ENCODE measurements at regions not wholly inside any gene's neighbourhood (a gene's known extent, or its start where the extent isn't known, plus 50 kb on each side); places are given as distances from the start of the nearest gene placed in this dataset.

GRCh38 chrX:68934421-68934820 lies 105.6 kb downstream of the EFNB1 start:
- no peaks in the 10 kb centered on the region for H3K9me3 ChIP-seq (ENCODE audit: control insufficient read depth, low read length, poor library complexity, severe bottlenecking)
- no peak overlapping the region for H3K27ac Mint-ChIP-seq
- H3K4me3 Mint-ChIP-seq = no peak overlapping the region
- H3K36me3 Mint-ChIP-seq (ENCODE audit: low read depth) = no peaks in the 10 kb centered on the region
- no peaks in the 10 kb centered on the region for H3K27me3 Mint-ChIP-seq
- peaks cover 3% of the 10 kb centered on the region for H3K4me1 Mint-ChIP-seq
- DNase-seq (no peak), ATAC-seq (no peak)

GRCh38 chrX:68932611-68933010 lies 103.8 kb downstream of the EFNB1 start:
- Mint-ChIP-seq H3K27ac (no peak overlapping the region), H3K4me1 (peaks cover 3% of the 10 kb centered on the region), H3K4me3 (no peak overlapping the region), H3K36me3 (ENCODE audit: low read depth) (no peaks in the 10 kb centered on the region), H3K27me3 (no peaks in the 10 kb centered on the region)
- ATAC-seq = no peak
- no peak for DNase-seq
- no peaks in the 10 kb centered on the region for H3K9me3 ChIP-seq (ENCODE audit: control insufficient read depth, low read length, poor library complexity, severe bottlenecking)

GRCh38 chrX:68931345-68931744 lies 102.5 kb downstream of the EFNB1 start:
- ATAC-seq (no peak), DNase-seq (no peak)
- no peaks in the 10 kb centered on the region for H3K27me3 Mint-ChIP-seq
- H3K9me3 ChIP-seq (ENCODE audit: control insufficient read depth, low read length, poor library complexity, severe bottlenecking) = no peaks in the 10 kb centered on the region
- H3K36me3 Mint-ChIP-seq (ENCODE audit: low read depth) = no peaks in the 10 kb centered on the region
- H3K4me1 Mint-ChIP-seq = peaks cover 3% of the 10 kb centered on the region
- no peak overlapping the region for H3K27ac Mint-ChIP-seq
- no peak overlapping the region for H3K4me3 Mint-ChIP-seq

DNA sequence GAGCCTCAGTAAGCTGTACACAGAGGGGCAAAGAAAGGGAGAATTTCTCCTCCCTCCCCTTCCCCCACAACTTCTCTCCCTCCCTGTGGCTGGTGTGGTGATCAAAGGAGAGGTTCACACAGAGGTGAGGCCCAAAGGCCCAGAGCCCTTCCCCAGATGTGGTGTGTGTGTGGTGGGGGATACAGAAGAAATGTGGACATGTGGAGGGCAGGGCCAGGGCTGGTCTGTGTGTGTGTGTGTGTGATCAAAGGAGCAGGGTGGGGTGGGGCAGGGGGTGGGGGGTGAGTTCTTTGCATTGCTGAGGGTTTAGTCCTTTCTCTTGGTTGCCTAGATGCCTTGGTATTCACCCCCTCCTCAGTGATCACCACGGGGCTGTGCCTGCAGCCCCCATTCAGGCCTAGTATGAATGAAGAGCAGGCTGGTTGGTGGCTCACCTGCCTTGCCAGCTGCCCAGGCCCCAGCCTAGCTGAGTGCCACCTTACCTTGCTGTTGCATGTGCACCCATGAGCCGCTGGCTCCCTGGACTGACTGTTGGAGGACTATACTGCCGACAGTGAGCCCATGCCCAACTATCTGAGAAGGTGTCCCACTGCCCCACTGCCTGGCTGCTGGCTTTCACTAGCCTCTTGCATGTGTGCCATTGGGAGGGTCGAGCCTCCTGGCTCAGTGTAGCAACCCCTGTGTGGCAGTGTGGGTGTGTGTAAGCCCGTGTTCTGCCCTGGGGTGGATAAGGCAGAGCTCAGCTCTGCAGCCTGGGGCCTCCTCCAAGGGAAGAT lies 101.9 kb downstream of the EFNB1 start:
- no peak for DNase-seq
- Mint-ChIP-seq H3K4me1 (peaks cover 3% of the 10 kb centered on the region), H3K27ac (no peak overlapping the region), H3K27me3 (no peaks in the 10 kb centered on the region), H3K4me3 (no peak overlapping the region), H3K36me3 (ENCODE audit: low read depth) (no peaks in the 10 kb centered on the region)
- no peaks in the 10 kb centered on the region for H3K9me3 ChIP-seq (ENCODE audit: control insufficient read depth, low read length, poor library complexity, severe bottlenecking)
- ATAC-seq = no peak

DNA sequence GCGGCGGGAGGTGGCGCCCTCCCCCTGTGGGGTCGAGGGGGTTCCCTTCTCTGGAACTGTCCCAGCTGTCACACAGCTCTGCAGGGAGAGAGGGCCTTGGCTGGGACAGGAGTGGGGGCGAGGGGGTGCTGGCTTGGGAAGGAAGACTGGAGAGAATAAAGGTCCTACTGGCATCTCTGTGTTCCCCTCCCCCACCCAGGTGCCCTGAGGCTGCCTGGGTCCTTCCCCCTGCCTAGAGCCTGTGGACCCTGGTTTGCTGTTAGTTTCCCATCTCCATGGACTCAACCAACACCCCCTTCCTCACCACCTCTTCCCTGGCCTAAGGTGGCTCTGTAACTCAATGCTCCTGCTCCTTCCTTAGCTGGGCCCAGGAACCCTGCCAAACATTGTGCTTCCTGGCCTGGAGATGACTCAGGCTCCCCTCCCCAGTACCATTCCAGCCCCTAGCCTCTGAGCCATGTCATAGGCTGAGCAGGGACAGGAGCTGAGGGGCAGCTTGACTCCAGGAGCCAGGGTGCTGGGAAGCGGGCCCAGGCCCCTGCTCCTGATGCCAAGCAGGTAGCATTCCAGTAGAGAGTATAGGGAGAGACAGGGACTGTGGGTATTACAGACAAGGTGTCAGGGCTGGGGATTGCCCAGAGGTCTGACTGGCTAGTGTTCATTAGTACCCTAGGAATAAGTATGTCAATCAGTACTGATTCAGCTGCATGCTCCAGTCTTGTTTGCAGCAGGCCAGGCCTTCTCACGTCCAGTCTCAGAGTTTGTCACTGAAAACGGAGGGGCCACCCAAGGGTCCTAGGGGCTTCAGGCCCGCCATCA lies 100.7 kb downstream of the EFNB1 start:
- DNase-seq = no peak
- no peaks in the 10 kb centered on the region for H3K4me1 Mint-ChIP-seq
- no peaks in the 10 kb centered on the region for H3K27me3 Mint-ChIP-seq
- no peaks in the 10 kb centered on the region for H3K9me3 ChIP-seq (ENCODE audit: control insufficient read depth, low read length, poor library complexity, severe bottlenecking)
- H3K27ac Mint-ChIP-seq = no peak overlapping the region
- no peaks in the 10 kb centered on the region for H3K36me3 Mint-ChIP-seq (ENCODE audit: low read depth)
- no peak overlapping the region for H3K4me3 Mint-ChIP-seq
- ATAC-seq = no peak

DNA sequence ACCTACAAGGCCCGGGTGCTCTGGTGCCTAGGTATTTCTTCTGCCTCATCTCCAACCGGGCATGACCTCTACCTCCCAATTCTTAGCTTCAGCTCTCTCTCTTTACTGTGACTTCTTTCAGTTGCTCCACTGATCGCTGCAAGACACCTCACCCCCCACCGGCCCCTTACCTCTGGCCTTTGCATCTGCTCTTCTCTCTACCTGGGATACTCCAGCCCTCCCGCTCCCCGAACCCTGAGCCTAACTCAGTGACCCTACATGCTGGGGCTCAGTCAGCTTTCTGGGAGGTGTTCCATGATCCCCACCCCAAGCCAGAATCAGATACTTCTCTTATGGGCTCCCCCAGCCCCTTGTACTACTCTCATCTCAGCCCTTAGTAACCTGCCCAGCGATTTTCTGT lies 99.6 kb downstream of the EFNB1 start:
- H3K27me3 Mint-ChIP-seq = no peaks in the 10 kb centered on the region
- H3K27ac Mint-ChIP-seq = no peak overlapping the region
- DNase-seq (no peak), ATAC-seq (no peak)
- H3K4me3 Mint-ChIP-seq = no peak overlapping the region
- no peaks in the 10 kb centered on the region for H3K4me1 Mint-ChIP-seq
- H3K36me3 Mint-ChIP-seq (ENCODE audit: low read depth) = no peaks in the 10 kb centered on the region
- H3K9me3 ChIP-seq (ENCODE audit: control insufficient read depth, low read length, poor library complexity, severe bottlenecking) = no peaks in the 10 kb centered on the region

- Mint-ChIP-seq H3K4me1 (no peaks in the 10 kb centered on the region), H3K4me3 (no peak overlapping the region), H3K27ac (no peak overlapping the region), H3K36me3 (ENCODE audit: low read depth) (no peaks in the 10 kb centered on the region), H3K27me3 (no peaks in the 10 kb centered on the region)
- ATAC-seq (no peak), DNase-seq (no peak)
- no peaks in the 10 kb centered on the region for H3K9me3 ChIP-seq (ENCODE audit: control insufficient read depth, low read length, poor library complexity, severe bottlenecking)
Observed at GRCh38 chrX:68927178-68927577, 98.4 kb downstream of the EFNB1 start.

GRCh38 chrX:68923147-68923546 lies 94.3 kb downstream of the EFNB1 start:
- ATAC-seq = no peak
- Mint-ChIP-seq H3K27me3 (no peaks in the 10 kb centered on the region), H3K4me3 (no peak overlapping the region), H3K36me3 (ENCODE audit: low read depth) (no peaks in the 10 kb centered on the region), H3K27ac (no peak overlapping the region), H3K4me1 (no peaks in the 10 kb centered on the region)
- H3K9me3 ChIP-seq (ENCODE audit: control insufficient read depth, low read length, poor library complexity, severe bottlenecking) = no peaks in the 10 kb centered on the region
- DNase-seq = no peak

GRCh38 chrX:68922013-68922412 lies 93.2 kb downstream of the EFNB1 start:
- no peak for DNase-seq
- H3K27ac Mint-ChIP-seq = no peak overlapping the region
- no peak for ATAC-seq
- no peaks in the 10 kb centered on the region for H3K36me3 Mint-ChIP-seq (ENCODE audit: low read depth)
- no peaks in the 10 kb centered on the region for H3K9me3 ChIP-seq (ENCODE audit: control insufficient read depth, low read length, poor library complexity, severe bottlenecking)
- no peaks in the 10 kb centered on the region for H3K27me3 Mint-ChIP-seq
- H3K4me1 Mint-ChIP-seq = no peaks in the 10 kb centered on the region
- no peak overlapping the region for H3K4me3 Mint-ChIP-seq

- no peaks in the 10 kb centered on the region for H3K9me3 ChIP-seq (ENCODE audit: control insufficient read depth, low read length, poor library complexity, severe bottlenecking)
- Mint-ChIP-seq H3K27me3 (no peaks in the 10 kb centered on the region), H3K4me1 (no peaks in the 10 kb centered on the region), H3K27ac (no peak overlapping the region), H3K36me3 (ENCODE audit: low read depth) (no peaks in the 10 kb centered on the region), H3K4me3 (no peak overlapping the region)
- ATAC-seq (no peak), DNase-seq (no peak)
Observed at GRCh38 chrX:68920561-68920960, 91.7 kb downstream of the EFNB1 start.

- ATAC-seq (no peak), DNase-seq (no peak)
- H3K9me3 ChIP-seq (ENCODE audit: control insufficient read depth, low read length, poor library complexity, severe bottlenecking) = no peaks in the 10 kb centered on the region
- no peaks in the 10 kb centered on the region for H3K4me1 Mint-ChIP-seq
- H3K27me3 Mint-ChIP-seq = no peaks in the 10 kb centered on the region
- H3K27ac Mint-ChIP-seq = no peak overlapping the region
- H3K4me3 Mint-ChIP-seq = no peak overlapping the region
- H3K36me3 Mint-ChIP-seq (ENCODE audit: low read depth) = no peaks in the 10 kb centered on the region
Observed at GRCh38 chrX:68919707-68920106, 90.9 kb downstream of the EFNB1 start.

- no peak for DNase-seq
- Mint-ChIP-seq H3K27ac (no peak overlapping the region), H3K4me1 (no peaks in the 10 kb centered on the region)
Observed at GRCh38 chrX:68918202-68918601, 89.4 kb downstream of the EFNB1 start.

DNA sequence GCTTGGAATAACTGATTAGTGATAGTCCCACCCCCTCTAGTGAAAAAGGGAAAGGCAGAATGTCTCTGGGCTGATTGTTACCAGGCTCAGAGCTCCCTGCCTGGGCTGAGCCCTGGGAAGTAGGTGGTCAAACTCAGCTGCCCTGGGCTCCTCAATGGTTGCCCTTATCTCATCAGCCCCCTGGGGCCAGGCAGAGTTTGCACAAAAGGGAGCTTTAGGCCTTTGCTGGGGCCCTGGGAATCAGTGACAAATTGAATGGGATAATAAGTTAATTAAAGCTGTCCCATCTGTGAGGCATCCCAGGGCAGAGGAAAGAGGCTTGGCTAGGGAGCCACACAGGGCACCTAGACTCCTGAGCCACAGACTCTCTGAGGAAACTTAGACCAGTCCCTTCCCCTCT lies 89.0 kb downstream of the EFNB1 start:
- no peaks in the 10 kb centered on the region for H3K4me1 Mint-ChIP-seq
- no peaks in the 10 kb centered on the region for H3K36me3 Mint-ChIP-seq (ENCODE audit: low read depth)
- H3K4me3 Mint-ChIP-seq = no peak overlapping the region
- no peak for DNase-seq
- ATAC-seq = no peak
- H3K9me3 ChIP-seq (ENCODE audit: control insufficient read depth, low read length, poor library complexity, severe bottlenecking) = no peaks in the 10 kb centered on the region
- no peak overlapping the region for H3K27ac Mint-ChIP-seq
- peaks cover 8% of the 10 kb centered on the region for H3K27me3 Mint-ChIP-seq

More at GRCh38 chrX:68918202-68918601, 89.4 kb downstream of the EFNB1 start:
- H3K9me3 ChIP-seq (ENCODE audit: control insufficient read depth, low read length, poor library complexity, severe bottlenecking) = no peaks in the 10 kb centered on the region
- Mint-ChIP-seq H3K36me3 (ENCODE audit: low read depth) (no peaks in the 10 kb centered on the region), H3K4me3 (no peak overlapping the region), H3K27me3 (peaks cover 4% of the 10 kb centered on the region)
- ATAC-seq = no peak

DNA sequence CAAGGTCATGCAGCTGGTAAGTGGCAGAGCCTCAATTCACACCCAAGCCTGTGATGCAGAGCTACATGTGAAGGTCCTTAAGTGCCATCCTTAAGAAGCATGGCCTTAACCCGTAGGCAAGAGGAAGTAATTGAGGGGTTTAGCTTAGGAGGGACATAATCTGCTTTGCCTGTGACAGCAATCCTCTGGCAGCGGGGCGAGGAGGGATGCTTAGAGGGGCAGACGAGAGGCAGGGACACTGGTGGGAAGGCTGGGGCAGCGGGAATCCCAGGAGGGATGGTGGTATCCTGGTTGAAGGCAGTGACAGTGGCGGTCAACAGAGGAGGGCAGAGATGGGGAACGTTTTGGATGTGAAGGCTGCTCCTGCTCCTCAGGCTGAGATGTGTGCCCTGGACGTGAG lies 88.1 kb downstream of the EFNB1 start:
- DNase-seq (no peak), ATAC-seq (no peak)
- Mint-ChIP-seq H3K36me3 (ENCODE audit: low read depth) (no peaks in the 10 kb centered on the region), H3K4me3 (no peak overlapping the region), H3K4me1 (no peaks in the 10 kb centered on the region), H3K27me3 (peaks cover 11% of the 10 kb centered on the region), H3K27ac (no peak overlapping the region)
- no peaks in the 10 kb centered on the region for H3K9me3 ChIP-seq (ENCODE audit: control insufficient read depth, low read length, poor library complexity, severe bottlenecking)

Data from T-helper 17 cell (primary cell).